GM21447 (cell line): ENCODE measurements at regions not wholly inside any gene's neighbourhood (a gene's known extent, or its start where the extent isn't known, plus 50 kb on each side); places are given as distances from the start of the nearest gene placed in this dataset.
"Not testable (repeated sequence)": the region's sequence is repeated elsewhere in the genome, so short reads cannot be mapped to it uniquely, and the experiment has no call there.

Source experiments
- ATAC-seq: cut with Tn5 transposase; IDR thresholded peaks from one replicate; pipeline ENCODE4 v1.9.1; 2021; ENCODE audit not compliant: unreplicated experiment

- ATAC-seq = no peak
Observed at GRCh38 chr6:86619428-86619827, 317.9 kb upstream of the HTR1E start.

GRCh38 chr6:86615299-86615698 lies 322.0 kb upstream of the HTR1E start:
- no peak for ATAC-seq

DNA sequence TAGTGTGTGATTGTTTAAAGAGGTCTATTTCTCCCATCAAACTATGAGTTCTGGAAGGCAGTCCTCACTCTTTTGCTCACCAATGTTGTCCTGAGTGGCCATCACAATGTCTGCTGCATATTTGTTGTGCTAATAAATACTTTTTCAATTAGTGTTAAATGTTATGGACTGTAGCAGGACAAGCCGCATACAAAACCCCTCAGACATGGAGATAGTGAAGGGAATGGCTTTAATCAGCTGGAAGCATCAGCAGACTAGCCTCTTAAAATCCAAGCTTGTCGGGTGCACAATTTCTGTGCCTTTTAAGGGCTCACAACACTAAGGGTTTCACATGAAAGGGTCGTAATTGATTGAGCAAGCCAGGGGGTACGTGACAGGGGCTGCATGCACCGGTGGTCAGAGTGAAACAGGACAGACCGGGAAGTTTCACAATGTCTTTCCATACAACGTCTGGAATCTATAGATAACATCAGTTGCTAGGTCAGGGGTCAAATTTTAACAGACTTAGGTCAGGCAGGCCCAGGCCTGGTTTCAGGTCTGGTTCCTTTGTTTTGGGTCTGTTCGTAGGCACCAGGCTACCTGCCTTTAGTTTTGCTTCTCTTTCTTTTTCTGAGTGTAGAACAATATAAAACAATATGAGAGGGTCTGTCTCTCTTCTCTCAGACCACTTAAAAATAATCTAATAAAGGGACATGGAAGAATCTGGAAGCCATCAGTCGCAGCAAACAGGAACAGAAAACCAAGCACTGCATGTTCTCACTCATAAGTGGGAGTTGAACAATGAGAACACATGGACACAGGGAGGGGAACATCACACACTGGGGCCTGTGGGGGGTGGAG lies 327.6 kb upstream of the HTR1E start:
- ATAC-seq = no peak

DNA sequence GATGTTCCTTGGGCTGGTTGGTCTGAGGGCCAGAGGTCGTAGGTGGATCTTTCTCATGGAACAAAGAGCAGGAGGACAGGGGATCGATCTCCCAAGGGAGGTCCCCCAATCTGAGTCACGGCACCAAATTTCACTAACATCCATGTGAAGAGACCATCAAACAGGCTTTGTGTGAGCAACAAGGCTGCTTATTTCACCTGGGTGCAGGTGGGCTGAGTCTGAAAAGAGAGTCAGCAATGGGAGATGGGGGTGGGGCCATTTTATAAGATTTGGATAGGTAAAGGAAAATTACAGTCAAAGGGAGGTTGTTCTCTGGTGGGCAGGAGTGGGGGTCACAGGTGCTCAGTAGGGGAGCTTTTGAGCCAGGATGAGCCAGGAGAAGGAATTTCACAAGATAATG lies 334.0 kb upstream of the HTR1E start:
- ATAC-seq = not testable (repeated sequence)

GRCh38 chr6:86602093-86602492 lies 335.2 kb upstream of the HTR1E start:
- ATAC-seq = not testable (repeated sequence)

DNA sequence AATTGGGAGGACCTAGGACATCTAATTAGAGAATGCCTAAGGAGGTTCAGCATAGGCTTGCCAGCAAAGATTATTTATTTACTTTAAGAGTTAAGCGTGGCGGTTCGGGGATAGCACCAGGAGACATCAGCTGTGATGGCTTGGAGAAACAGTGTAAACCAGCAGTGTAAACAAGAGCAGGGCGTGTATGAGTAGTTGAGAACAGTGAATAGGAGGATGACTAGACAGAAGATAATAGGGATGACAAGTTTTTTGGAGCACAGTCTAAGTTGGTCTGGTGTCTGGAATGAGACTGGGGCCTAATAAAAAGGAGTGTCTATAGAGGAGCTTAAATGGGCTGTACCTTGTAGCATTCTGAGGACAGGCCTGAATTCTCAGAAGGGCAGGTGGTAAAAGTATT lies 338.4 kb upstream of the HTR1E start:
- not testable (repeated sequence) for ATAC-seq

DNA sequence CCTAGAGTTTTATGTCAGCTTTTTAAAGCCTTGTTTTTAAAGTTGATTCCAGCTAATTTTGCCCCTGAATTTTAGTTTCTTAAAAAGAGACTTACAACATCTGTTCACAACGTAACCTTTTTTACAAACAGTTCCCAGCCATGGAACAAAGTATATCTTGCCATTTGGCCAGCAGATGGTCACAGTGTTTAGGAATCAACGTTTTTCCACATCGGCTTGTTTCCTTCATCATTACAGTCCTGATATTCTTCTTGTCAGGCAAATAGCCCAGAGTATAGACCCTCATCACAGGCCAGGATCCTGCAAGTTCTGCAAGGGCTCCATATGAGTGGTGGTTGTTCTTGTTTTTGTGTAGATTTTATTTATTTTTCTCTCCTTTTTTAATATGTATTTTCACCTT lies 341.7 kb upstream of the HTR1E start:
- ATAC-seq = no peak

DNA sequence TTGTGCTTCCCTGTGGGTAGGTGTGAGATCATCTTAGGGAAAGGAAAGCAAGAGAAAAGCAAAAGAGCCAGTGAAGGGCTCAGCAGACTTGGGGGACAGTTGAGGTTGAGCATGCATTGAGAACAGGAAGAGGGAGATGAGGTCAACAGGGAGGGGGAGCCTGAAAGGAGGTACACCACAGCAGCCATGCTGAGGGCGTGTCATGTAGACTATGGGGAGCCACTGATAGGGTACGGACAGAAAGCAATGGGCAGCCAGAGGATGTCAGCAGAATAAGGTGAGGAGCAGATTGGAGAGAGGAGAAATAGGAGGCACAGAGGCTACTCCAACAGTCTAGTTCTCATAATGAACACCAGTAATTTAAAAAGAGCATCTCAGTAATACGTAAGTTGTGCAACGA lies 351.1 kb upstream of the HTR1E start:
- ATAC-seq = no peak

- ATAC-seq = no peak
Observed at GRCh38 chr6:86581833-86582232, 355.5 kb upstream of the HTR1E start.

DNA sequence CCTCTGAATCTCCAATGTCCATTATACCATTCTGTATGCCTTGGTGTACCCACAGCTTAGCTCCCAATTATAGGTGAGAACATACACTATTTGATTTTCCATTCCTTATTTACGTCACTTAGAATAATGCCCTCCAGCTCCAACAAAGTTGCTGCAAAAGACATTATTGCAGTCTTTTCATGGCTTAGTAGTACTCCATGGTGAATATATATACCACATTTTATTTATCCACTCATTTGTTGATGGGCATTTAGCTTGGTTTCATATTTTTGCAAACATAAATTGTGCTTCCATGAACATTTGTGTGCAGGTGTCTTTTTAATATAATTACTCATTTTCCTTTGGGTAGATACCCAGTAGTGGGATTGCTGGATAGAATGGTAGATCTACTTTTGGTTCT lies 374.1 kb upstream of the HTR1E start:
- ATAC-seq = no peak

DNA sequence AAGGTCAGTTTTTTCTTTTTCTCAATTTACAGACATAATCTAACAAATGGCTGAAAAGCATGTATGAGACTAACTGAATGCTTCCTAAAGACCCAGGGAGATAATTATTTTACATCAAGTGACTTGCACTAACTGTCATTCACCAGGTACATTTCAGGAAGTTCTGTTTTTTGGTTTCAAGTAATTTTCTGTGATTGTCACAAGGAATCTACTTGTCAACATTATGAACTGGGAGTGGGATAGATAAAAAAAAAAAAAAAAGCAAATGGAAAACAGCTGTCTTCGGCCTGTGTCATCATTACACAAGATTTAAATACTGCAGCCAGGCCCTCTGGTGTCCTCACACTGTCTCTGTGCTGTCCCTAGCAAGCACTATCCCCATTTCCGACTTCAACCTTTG lies 379.0 kb upstream of the HTR1E start:
- ATAC-seq = no peak

DNA sequence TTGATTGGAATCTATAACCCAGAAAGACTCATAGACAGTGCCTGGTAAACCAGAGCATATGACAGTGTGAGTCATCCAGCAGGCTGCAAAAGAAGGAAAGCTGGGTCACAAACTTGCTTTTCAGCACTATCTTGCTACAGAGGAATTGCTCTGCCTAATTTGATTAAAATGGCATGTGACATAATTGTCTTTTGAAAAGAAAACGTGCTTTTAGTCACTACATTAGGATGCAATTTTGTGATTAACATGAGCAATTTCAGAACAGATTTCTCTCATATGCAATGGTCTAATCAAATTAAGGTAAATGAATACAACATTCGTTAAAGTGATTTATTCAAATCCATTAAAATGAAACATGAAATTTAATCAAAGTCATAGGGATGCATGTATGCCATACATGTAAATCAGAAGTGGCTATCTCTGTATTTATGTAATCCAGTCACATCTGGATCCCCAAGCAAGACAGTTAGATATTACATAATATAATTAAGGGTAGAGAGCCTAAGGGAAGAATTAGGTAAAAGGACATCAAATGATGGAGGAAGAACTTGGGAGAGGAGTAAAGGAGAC lies 400.0 kb upstream of the HTR1E start:
- ATAC-seq = no peak

DNA sequence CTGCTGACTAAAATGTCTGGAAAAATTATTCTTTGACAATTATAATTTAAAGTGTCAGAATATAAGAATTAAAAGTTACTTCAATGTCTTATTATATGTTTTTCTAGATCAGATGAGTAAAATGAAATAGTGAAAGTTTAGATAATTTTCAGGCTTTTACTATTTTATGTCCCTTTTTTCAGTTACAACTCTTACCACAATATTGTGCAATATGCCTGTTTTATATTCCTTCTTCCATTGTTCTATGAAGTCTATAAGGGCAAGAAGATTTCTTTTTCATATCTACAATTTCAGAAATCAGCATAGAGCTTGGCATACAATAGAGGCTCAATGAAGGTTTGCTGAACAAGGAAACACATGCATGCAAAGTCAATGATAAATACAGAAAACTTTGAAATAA lies 401.2 kb upstream of the HTR1E start:
- ATAC-seq = no peak

GRCh38 chr6:86535100-86535499 lies 402.2 kb upstream of the HTR1E start:
- ATAC-seq = no peak

GRCh38 chr6:86529635-86530034 lies 407.7 kb upstream of the HTR1E start:
- ATAC-seq = no peak

DNA sequence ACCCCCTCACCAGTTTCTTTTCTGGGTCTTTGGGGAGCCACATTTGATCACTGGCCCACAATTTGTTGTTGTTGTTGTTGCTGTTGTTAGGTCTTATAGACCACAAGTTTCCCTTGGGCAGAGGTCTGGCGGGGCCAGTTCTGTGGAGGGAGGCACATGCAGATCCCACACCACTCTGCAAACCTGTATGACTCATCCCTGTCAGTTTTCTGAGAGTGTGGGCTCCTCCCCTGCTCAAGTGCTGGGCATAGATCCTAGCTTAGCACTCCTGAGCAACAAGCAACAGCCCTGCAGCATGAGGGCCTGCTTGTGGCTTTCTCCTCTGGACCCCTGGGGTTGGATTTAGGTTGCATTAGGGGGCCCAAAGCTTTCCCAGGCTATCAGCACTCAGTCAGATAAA lies 411.1 kb upstream of the HTR1E start:
- ATAC-seq = no peak

DNA sequence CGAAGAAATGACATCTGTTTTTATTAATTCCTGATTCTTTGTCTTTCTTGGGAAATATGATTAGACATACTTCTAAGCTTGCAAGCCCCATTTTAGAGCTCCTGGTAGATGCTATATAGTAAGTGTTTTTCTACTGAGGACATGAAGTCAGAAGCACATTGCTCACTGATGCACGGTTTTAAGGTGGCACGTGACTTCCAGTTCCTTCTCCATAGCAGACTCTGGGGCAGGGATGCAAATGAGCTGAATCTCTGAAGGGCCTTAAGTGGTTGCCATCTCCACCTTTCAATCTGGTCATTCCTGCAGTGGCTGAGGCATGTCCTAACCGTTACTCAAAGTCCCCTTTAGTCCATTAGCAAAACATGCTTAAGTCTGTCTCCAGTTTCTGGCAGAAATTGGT lies 421.2 kb upstream of the HTR1E start:
- ATAC-seq = no peak

DNA sequence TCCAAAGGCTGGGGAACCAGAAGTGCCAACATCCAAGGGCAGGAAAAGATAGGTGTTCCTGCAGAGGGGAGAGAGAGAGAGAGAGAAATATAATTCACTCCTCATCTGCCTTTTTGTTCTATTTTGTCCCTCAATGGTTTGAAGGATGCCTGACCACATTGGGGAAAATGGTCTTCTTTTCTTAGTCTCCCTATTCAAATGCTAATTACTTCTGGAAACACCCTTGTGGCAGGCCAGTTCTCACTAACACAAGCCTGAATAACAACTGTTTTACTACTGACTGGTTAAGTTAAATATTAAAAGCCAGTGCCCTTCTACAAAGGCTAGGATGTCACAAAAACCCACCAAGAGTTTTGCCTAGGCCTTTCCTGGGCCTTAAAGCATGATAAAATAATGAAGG lies 425.4 kb upstream of the HTR1E start:
- ATAC-seq = no peak

DNA sequence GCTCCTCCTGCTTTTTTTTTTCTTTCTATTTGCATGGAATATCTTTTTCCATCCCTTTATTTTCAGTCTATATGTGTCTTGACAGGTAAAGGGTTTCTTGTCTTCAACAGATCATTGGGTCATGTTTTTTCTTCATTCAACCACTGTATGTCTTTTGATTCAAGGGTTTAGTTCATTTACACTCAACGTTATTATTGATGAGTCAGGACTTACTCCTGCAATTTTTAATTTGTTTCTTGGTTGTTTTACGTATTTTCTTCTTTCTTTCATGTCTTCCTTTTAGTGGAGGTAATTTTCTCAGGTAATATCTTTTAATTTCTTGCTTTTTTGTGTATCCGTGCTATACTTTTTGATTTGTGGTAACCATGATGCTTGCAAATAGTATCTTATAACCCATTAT lies 429.1 kb upstream of the HTR1E start:
- ATAC-seq = no peak

DNA sequence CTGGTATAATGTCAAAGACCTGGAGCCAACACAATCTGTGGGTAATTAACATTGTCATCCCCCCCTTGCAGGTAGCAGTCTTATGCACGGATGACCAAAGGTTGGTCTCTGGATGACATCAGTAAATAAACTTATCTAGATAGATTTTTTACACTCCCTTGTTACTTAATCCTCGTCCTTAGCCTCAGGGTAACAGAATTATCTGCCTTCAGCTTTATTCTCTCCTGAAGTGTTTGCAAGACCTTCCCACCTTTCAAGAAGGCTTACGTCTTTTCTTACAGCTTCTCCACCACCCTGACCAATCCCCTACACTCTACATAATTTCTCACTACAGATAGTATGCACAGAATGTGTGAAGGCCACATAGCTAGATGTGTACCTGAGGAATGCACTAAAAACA lies 434.8 kb upstream of the HTR1E start:
- no peak for ATAC-seq

GRCh38 chr6:86500035-86500434 lies 437.3 kb upstream of the HTR1E start:
- no peak for ATAC-seq

DNA sequence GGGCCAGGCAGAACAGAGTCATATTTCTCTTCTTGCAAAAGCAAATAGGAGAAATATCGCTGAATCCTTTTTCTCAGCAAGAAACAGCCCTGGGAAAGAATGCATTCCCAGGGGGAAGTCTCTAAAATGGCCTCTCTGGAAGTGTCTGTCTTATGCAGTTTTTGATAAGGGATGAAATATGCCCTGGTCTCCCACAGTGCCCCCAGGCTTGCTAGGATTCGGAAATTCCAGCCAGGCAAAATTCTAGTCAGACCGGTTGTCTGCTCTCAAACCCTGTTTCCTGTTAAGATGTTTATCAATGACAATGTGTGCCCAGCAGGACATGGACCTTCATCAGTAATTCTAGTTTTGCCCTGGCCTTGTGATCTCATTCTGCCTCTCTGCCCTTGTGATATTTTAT lies 448.3 kb upstream of the HTR1E start:
- ATAC-seq = not testable (repeated sequence)
